ENCODE measurements at regions not wholly inside any gene's neighbourhood (a gene's known extent, or its start where the extent isn't known, plus 50 kb on each side); places are given as distances from the start of the nearest gene placed in this dataset.

GRCh38 chr5:127223256-127223974, 67.2 kb upstream of the MEGF10 start:
- no peak overlapping the region for H3K18ac ChIP-seq (ENCODE audit: low read depth, low read length)
- no peak overlapping the region for H3K27ac ChIP-seq (ENCODE audit: insufficient read depth, low read length)
- peaks cover 11% of the 10 kb centered on the region for H3K27me3 ChIP-seq (ENCODE audit: control insufficient read depth, insufficient read depth, low read length)
- H3K23ac ChIP-seq (ENCODE audit: low read depth, low read length): no peak overlapping the region
- H3K4me1 ChIP-seq (ENCODE audit: control insufficient read depth, insufficient read depth, low read length): no peaks in the 10 kb centered on the region
- H3K4me3 ChIP-seq (ENCODE audit: insufficient read depth, low read depth, low read length): no peak overlapping the region
- in situ Hi-C loops (cut with MboI; ENCODE audit: low sequenced_read_pairs) (no loop called here), intact Hi-C loops (cut with micrococcal nuclease) (no loop called here), dilution Hi-C loops (cut with HindIII; ENCODE audit: low sequenced_read_pairs, unreplicated experiment) (no loop called here)
- H2AK5ac ChIP-seq (ENCODE audit: low read depth, low read length): no peak overlapping the region
- H4K8ac ChIP-seq (ENCODE audit: low read depth in 2 of 2, low read length in 2 of 2): no peak overlapping the region
- no peak overlapping the region for H3K9ac ChIP-seq (ENCODE audit: low read depth, low read length)
- no peak overlapping the region for H2BK20ac ChIP-seq (ENCODE audit: low read depth, low read length)
- H3K9me3 ChIP-seq (ENCODE audit: control insufficient read depth, insufficient read depth, low read length): no peaks in the 10 kb centered on the region
- no peak overlapping the region for H2BK15ac ChIP-seq (ENCODE audit: low read depth, low read length)
- H3K4me2 ChIP-seq (ENCODE audit: low read depth, low read length): no peak overlapping the region
- no peak overlapping the region for H3K4ac ChIP-seq (ENCODE audit: low read depth, low read length)
- no peaks in the 10 kb centered on the region for H3K79me1 ChIP-seq (ENCODE audit: low read depth in 1 of 2, low read length in 2 of 2)
- H2BK120ac ChIP-seq (ENCODE audit: low read depth, low read length): no peak overlapping the region
- H2BK5ac ChIP-seq (ENCODE audit: low read depth, low read length, poor library complexity, severe bottlenecking): no peak overlapping the region
- no peak overlapping the region for H3K56ac ChIP-seq (ENCODE audit: extremely low read depth, insufficient read depth, low read length)
- no peak overlapping the region for H4K91ac ChIP-seq (ENCODE audit: insufficient read depth, low read depth, low read length)
- POLR2A ChIA-PET (ENCODE audit: unreplicated experiment): no interaction called here
- H2AK9ac ChIP-seq (replicated peaks; ENCODE audit: low read depth, low read length, poor library complexity): no peak overlapping the region
- H3K36me3 ChIP-seq (ENCODE audit: control insufficient read depth, insufficient read depth, low read length): no peaks in the 10 kb centered on the region
- DNase-seq (no peak), ATAC-seq (ENCODE audit: low read depth) (no peak)
- no peaks in the 10 kb centered on the region for H4K20me1 ChIP-seq (ENCODE audit: insufficient read depth, low read length)
- H3K9me1 ChIP-seq (ENCODE audit: insufficient read depth, low read length): no peaks in the 10 kb centered on the region
- H3K14ac ChIP-seq (replicated peaks; ENCODE audit: low read depth, low read length): no peak overlapping the region
- no peak overlapping the region for H2AFZ ChIP-seq (replicated peaks; ENCODE audit: low read length, poor library complexity)
- H4K5ac ChIP-seq (ENCODE audit: low read depth, low read length): no peak overlapping the region
- BruUV-seq (replicated peaks): no TSS peak
- CTCF ChIA-PET: no interaction called here
- TF ChIP-seq CTCF (conservative IDR thresholded peaks at IDR 0.05; ENCODE audit: low read depth, low read length) (no peak), NFE2L2 (IDR thresholded peaks at IDR 0.05; ENCODE audit: low read depth, low read length) (no peak), CEBPB (IDR thresholded peaks at IDR 0.05; ENCODE audit: low read depth, low read length) (no peak), USF2 (IDR thresholded peaks at IDR 0.05; ENCODE audit: low read depth, low read length) (no peak), MAZ (IDR thresholded peaks at IDR 0.05; ENCODE audit: borderline replicate concordance, low read depth, low read length) (no peak), CHD1 (IDR thresholded peaks at IDR 0.05; ENCODE audit: low read depth, low read length) (no peak), FOS (IDR thresholded peaks at IDR 0.05; ENCODE audit: low read depth, low read length) (no peak), MXI1 (IDR thresholded peaks at IDR 0.05; ENCODE audit: borderline replicate concordance, low read depth, low read length) (no peak), RAD21 (IDR thresholded peaks at IDR 0.05; ENCODE audit: low read length) (no peak), SMC3 (IDR thresholded peaks at IDR 0.05; ENCODE audit: low read depth, low read length) (no peak), ELK1 (IDR thresholded peaks at IDR 0.05; ENCODE audit: borderline replicate concordance, low read depth, low read length) (no peak), RCOR1 (IDR thresholded peaks at IDR 0.05; ENCODE audit: insufficient replicate concordance, low read length) (no peak), RFX5 (IDR thresholded peaks at IDR 0.05; ENCODE audit: low read depth, low read length) (no peak), MAFK (IDR thresholded peaks at IDR 0.05; ENCODE audit: low read depth, low read length) (no peak), POLR2A (IDR thresholded peaks at IDR 0.05; ENCODE audit: low read depth, low read length) (no peak), BHLHE40 (IDR thresholded peaks at IDR 0.05; ENCODE audit: low read depth, low read length) (no peak)
- WGBS, 2 experiments (ENCODE audit: extremely low coverage in 2 of 2, insufficient read length in 1 of 2): no CpG with 5 or more reads among the region's 6 CpGs

Data from IMR-90 (cell line).